Astrocyte (in vitro differentiated cells and primary cell): ENCODE measurements at regions not wholly inside any gene's neighbourhood (a gene's known extent, or its start where the extent isn't known, plus 50 kb on each side); places are given as distances from the start of the nearest gene placed in this dataset.

Experiments used
- EZH2 ChIP-seq: IDR thresholded peaks from 2 replicates; pipeline ENCODE4 v1.6.1; 2012; ENCODE audit warnings: mild to moderate bottlenecking, low read length, inconsistent platforms; ENCODE audit not compliant: insufficient read depth
- TF ChIP-seq, protein P1 (sequence below): IDR thresholded peaks from 2 replicates; pipeline ENCODE4 v1.5.1; 2011; ENCODE audit warnings: low read depth, mild to moderate bottlenecking, inconsistent platforms, low read length, moderate library complexity; ENCODE audit not compliant: insufficient read depth

DNA sequence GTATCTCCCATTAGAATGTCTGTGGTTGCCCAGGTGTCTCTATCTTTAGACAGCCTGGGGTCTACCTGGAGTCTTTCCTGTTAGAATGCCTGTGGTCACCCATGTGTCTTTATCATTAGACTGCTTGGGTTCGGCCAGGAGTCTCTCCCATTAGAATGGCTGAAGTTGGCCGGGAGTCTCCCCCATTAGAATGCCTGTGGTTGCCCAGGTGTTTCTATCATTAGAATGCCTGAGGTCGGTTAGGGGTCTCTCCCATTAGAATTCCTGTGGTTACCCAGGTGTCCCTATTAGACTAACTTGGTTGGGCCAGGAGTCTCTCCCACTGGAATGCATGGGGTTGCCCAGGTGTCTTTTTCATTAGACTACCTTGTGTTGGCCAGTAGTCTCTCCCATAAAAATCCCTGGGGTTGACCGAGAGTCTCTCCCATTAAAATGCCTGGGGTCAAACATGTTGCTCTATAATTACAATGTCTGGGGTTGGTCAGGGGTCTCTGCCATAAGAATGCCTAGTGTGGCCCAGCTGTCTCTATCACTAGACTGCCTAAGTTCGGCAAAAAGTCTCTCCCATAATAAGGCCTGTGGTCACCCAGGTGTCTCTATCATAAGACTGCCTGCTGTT, 1448.7 kb downstream of the UQCRFS1 start:
- TF ChIP-seq, protein P1, sequence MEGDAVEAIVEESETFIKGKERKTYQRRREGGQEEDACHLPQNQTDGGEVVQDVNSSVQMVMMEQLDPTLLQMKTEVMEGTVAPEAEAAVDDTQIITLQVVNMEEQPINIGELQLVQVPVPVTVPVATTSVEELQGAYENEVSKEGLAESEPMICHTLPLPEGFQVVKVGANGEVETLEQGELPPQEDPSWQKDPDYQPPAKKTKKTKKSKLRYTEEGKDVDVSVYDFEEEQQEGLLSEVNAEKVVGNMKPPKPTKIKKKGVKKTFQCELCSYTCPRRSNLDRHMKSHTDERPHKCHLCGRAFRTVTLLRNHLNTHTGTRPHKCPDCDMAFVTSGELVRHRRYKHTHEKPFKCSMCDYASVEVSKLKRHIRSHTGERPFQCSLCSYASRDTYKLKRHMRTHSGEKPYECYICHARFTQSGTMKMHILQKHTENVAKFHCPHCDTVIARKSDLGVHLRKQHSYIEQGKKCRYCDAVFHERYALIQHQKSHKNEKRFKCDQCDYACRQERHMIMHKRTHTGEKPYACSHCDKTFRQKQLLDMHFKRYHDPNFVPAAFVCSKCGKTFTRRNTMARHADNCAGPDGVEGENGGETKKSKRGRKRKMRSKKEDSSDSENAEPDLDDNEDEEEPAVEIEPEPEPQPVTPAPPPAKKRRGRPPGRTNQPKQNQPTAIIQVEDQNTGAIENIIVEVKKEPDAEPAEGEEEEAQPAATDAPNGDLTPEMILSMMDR, result no peak
- no peak for TF ChIP-seq EZH2
